ENCODE measurements at regions not wholly inside any gene's neighbourhood (a gene's known extent, or its start where the extent isn't known, plus 50 kb on each side); places are given as distances from the start of the nearest gene placed in this dataset.

DNA sequence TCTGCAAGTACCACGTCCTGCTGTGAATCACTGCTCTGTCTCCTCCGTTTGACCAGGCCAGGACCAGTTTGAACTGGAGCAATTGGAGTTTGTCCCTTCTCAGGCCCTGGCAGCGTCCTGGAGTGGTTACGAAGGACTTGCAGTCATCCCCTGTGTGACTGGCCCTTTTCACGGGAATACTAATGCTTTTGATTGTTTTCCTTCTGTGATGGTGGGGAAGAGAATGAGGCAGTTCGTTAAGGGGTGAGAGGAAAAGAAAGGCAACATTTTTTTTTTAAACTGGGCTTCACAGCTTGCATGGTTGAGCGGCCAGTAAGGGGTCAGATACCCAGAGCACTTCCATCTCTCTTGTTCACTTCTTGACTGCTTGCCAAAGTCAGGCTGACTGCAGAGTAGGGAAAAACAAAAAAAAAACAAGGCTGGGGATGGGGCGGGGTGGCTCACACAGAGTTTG is 153.5 kb upstream of the STK32A start:
- no peak for TF ChIP-seq POLR2A (IDR thresholded peaks at IDR 0.05)
- TF ChIP-seq, protein P1, sequence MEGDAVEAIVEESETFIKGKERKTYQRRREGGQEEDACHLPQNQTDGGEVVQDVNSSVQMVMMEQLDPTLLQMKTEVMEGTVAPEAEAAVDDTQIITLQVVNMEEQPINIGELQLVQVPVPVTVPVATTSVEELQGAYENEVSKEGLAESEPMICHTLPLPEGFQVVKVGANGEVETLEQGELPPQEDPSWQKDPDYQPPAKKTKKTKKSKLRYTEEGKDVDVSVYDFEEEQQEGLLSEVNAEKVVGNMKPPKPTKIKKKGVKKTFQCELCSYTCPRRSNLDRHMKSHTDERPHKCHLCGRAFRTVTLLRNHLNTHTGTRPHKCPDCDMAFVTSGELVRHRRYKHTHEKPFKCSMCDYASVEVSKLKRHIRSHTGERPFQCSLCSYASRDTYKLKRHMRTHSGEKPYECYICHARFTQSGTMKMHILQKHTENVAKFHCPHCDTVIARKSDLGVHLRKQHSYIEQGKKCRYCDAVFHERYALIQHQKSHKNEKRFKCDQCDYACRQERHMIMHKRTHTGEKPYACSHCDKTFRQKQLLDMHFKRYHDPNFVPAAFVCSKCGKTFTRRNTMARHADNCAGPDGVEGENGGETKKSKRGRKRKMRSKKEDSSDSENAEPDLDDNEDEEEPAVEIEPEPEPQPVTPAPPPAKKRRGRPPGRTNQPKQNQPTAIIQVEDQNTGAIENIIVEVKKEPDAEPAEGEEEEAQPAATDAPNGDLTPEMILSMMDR (IDR thresholded peaks at IDR 0.05): no peak
